Keratinocyte (primary cell): ENCODE measurements at regions not wholly inside any gene's neighbourhood (a gene's known extent, or its start where the extent isn't known, plus 50 kb on each side); places are given as distances from the start of the nearest gene placed in this dataset.
A peak's percentile ranks its signal among the peaks of the same experiment; 100 is the strongest.

ENCODE experiments used
- DNase-seq: peaks from one replicate; pipeline ENCODE4 v3.0.0-alpha.2; 2011; ENCODE audit warnings: low read depth, missing footprints, low spot score
- FAIRE-seq: peaks from 2 replicates; lab custom pipeline; 2011; peaks lifted over from hg19 to GRCh38; lab: Jason Lieb, UNC
- H2AFZ ChIP-seq: 2 replicates; pipeline ENCODE4 v1.6.0; 2012; ENCODE audit warnings: low read length, control low read depth, inconsistent platforms; ENCODE audit not compliant: control insufficient read depth
- H3K27ac ChIP-seq: 2 replicates; pipeline ENCODE4 v1.5.1; 2011; ENCODE audit warnings: low read length; ENCODE audit not compliant: control insufficient read depth, insufficient read depth
- H3K27me3 ChIP-seq: 3 replicates; pipeline ENCODE4 v1.6.0; 2011; ENCODE audit warnings: low read length; ENCODE audit not compliant: control insufficient read depth, insufficient read depth; ENCODE audit errors: extremely low read depth
- H3K36me3 ChIP-seq, 2 experiments: 2 replicates in 1 of 2; 3 replicates in 1 of 2; pipeline ENCODE4 v1.5.1; 2011; ENCODE audit warnings: low read length in 2 of 2, mild to moderate bottlenecking in 1 of 2; ENCODE audit not compliant: control insufficient read depth in 2 of 2, insufficient read depth in 2 of 2; ENCODE audit errors: extremely low read depth in 1 of 2
- H3K4me1 ChIP-seq: 3 replicates; pipeline ENCODE4 v1.5.1; 2011; ENCODE audit warnings: low read length; ENCODE audit not compliant: control insufficient read depth, insufficient read depth; ENCODE audit errors: extremely low read depth
- H3K4me2 ChIP-seq: 3 replicates; pipeline ENCODE4 v1.6.0; 2011; ENCODE audit warnings: low read depth, low read length; ENCODE audit not compliant: control insufficient read depth, insufficient read depth; ENCODE audit errors: extremely low read depth
- H3K4me3 ChIP-seq, 3 experiments: fragments of 200-600 bp in 1 of 3; sonication (generic) in 1 of 3; 2 replicates in 2 of 3; 3 replicates in 1 of 3; pipeline ENCODE4 v1.5.1; 2011 to 2016; ENCODE audit warnings: low read length in 3 of 3, mild to moderate bottlenecking in 3 of 3, control low read depth in 2 of 3, inconsistent platforms in 1 of 3, low read depth in 1 of 3, mixed read lengths in 1 of 3, mixed run types in 1 of 3, moderate library complexity in 1 of 3; ENCODE audit not compliant: control insufficient read depth in 2 of 3, insufficient read depth in 2 of 3; ENCODE audit errors: extremely low read depth in 1 of 3
- H3K79me2 ChIP-seq: 2 replicates; pipeline ENCODE4 v1.6.0; 2012; ENCODE audit warnings: low read length; ENCODE audit not compliant: control insufficient read depth, insufficient read depth
- H3K9ac ChIP-seq: 3 replicates; pipeline ENCODE4 v1.6.0; 2011; ENCODE audit warnings: low read length; ENCODE audit not compliant: control insufficient read depth, insufficient read depth; ENCODE audit errors: extremely low read depth
- H3K9me1 ChIP-seq: 3 replicates; pipeline ENCODE4 v1.6.0; 2011; ENCODE audit warnings: low read length; ENCODE audit not compliant: control insufficient read depth, insufficient read depth; ENCODE audit errors: extremely low read depth
- H3K9me3 ChIP-seq: 2 replicates; pipeline ENCODE4 v1.5.1; 2012; ENCODE audit warnings: low read depth, low read length; ENCODE audit not compliant: control insufficient read depth
- H4K20me1 ChIP-seq: 3 replicates; pipeline ENCODE4 v1.6.0; 2011; ENCODE audit warnings: low read length; ENCODE audit not compliant: control insufficient read depth, insufficient read depth; ENCODE audit errors: extremely low read depth
- CTCF ChIP-seq, 3 experiments: IDR thresholded peaks in 1 of 3; conservative IDR thresholded peaks in 1 of 3; optimal IDR thresholded peaks in 1 of 3; 2 replicates in 2 of 3; 3 replicates in 1 of 3; pipeline versions ENCODE3 to v1.5.1; 2011; ENCODE audit warnings: low read length in 3 of 3, mild to moderate bottlenecking in 3 of 3, moderate library complexity in 2 of 3, control low read depth in 1 of 3, inconsistent platforms in 1 of 3; ENCODE audit not compliant: insufficient read depth in 2 of 3; ENCODE audit errors: extremely low read depth in 1 of 3
- EZH2 ChIP-seq: IDR thresholded peaks from one replicate; pipeline ENCODE4 v1.6.1; 2012; ENCODE audit warnings: inconsistent platforms, mild to moderate bottlenecking, low read length, moderate library complexity
- dilution Hi-C: fragments of 300-500 bp; cut with MboI; formaldehyde crosslinking; loops from one replicate; pipeline ENCODE4 v1.7.0; 2020; ENCODE audit warnings: low sequenced_read_pairs; ENCODE audit not compliant: extremely low pct_ligation_motif_present

DNA sequence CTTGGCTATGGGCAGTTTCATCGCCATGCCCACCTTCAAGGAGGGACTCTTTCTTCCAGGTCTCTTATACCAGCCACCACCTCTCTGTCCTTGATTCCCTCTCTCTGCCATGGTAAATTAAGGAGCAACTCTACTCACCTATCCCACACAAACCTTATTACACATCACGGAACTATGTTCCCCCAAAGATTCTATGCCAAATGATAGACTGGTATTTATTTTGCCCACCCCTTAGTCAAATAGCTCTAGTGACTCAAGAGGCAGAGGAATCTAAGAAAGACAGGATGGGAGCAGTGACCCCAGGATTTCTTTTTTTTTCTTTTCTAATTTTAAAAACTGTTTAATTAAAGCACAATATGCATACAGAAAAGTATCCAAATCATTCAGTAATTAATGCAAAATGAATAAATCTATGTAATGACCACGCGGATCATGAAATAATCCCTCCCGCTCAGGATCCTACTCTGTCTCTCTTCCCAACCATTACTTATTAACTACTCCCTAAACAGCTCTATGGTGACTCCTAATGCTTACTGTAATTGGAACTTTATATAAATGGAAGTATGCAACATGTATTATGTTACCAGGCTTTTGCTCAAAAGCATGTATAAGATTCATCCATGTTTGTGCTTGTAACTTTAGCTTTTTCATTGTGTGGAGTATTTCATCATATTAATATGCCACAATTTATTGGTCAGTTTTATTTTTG lies 410.8 kb upstream of the RASGRP1 start:
- H3K9me3 ChIP-seq: peaks cover 3% of the 10 kb centered on the region
- FAIRE-seq (no peak), DNase-seq (no peak)
- H3K27me3 ChIP-seq: no peaks in the 10 kb centered on the region
- no peak overlapping the region for H3K9ac ChIP-seq
- no peaks in the 10 kb centered on the region for H3K79me2 ChIP-seq
- H3K27ac ChIP-seq: no peak overlapping the region
- H3K4me2 ChIP-seq: no peak overlapping the region
- no peaks in the 10 kb centered on the region for H4K20me1 ChIP-seq
- dilution Hi-C loops: no loop called here
- no peak overlapping the region for H2AFZ ChIP-seq
- H3K4me1 ChIP-seq: no peaks in the 10 kb centered on the region
- H3K4me3 ChIP-seq: no peak overlapping the region
- TF ChIP-seq EZH2 (no peak), CTCF (optimal IDR thresholded peaks at IDR 0.05 in 1 of 3, IDR thresholded peaks at IDR 0.05 in 1 of 3, conservative IDR thresholded peaks at IDR 0.05 in 1 of 3; ENCODE audit: extremely low read depth in 1 of 3, insufficient read depth in 2 of 3, low read length in 3 of 3) (no peak)
- H3K36me3 ChIP-seq: no peaks in the 10 kb centered on the region
- no peaks in the 10 kb centered on the region for H3K9me1 ChIP-seq

DNA sequence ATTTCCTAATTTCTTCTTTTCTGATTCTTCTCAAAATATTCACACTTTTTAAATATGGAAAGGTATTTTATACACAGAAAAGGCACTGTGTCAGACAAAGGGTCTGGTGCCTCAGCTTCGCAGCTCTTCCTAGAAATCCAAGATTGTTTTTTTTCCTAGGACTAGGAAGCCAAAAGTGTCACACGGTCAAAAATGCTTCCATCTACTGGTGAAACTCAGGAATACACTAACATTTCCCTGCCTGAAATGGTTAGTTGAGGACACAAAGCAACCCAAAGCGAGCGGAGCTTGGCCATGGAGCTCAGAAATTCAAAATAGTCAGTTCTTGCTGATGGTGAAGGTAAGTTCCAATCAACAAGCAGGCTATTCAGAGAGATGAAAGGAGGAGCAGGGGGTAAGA lies 426.5 kb upstream of the RASGRP1 start:
- H3K27me3 ChIP-seq: no peaks in the 10 kb centered on the region
- dilution Hi-C loops: no loop called here

More for the DNA sequence above, 426.5 kb upstream of the RASGRP1 start:
- Histone ChIP-seq H3K9me3 (no peaks in the 10 kb centered on the region), H3K27ac (no peak overlapping the region), H4K20me1 (no peaks in the 10 kb centered on the region), H3K4me1 (peaks cover 12% of the 10 kb centered on the region), H2AFZ (no peak overlapping the region), H3K36me3 (no peaks in the 10 kb centered on the region), H3K4me2 (no peak overlapping the region), H3K4me3 (no peak overlapping the region), H3K9ac (no peak overlapping the region), H3K79me2 (no peaks in the 10 kb centered on the region), H3K9me1 (no peaks in the 10 kb centered on the region)
- peak; percentile 77 for FAIRE-seq
- TF ChIP-seq EZH2: no peak
- peak; percentile 45 to 48 (median 46) for TF ChIP-seq CTCF (optimal IDR thresholded peaks at IDR 0.05 in 1 of 3, IDR thresholded peaks at IDR 0.05 in 1 of 3, conservative IDR thresholded peaks at IDR 0.05 in 1 of 3; ENCODE audit: extremely low read depth in 1 of 3, insufficient read depth in 2 of 3, low read length in 3 of 3)
- no peak for DNase-seq
